BLaER1 treated with 17β-estradiol and CSF1 and Interleukin-3, amounts not matched to agents 10 nM and 100 nM (cell line): ENCODE measurements at regions not wholly inside any gene's neighbourhood (a gene's known extent, or its start where the extent isn't known, plus 50 kb on each side); places are given as distances from the start of the nearest gene placed in this dataset.

Experiments used
- H3K27ac ChIP-seq, 11 experiments: shearing (Covaris generic); formaldehyde crosslinking; 2 replicates each; pipeline ENCODE4 v1.8.1; 2022
- H3K27me3 ChIP-seq, 11 experiments: shearing (Covaris generic); formaldehyde crosslinking; 2 replicates each; pipeline ENCODE4 v1.8.1; 2022
- H3K36me3 ChIP-seq, 11 experiments: shearing (Covaris generic); formaldehyde crosslinking; 2 replicates each; pipeline ENCODE4 v1.8.1; 2022
- H3K4me1 ChIP-seq, 10 experiments: shearing (Covaris generic); formaldehyde crosslinking; 2 replicates each; pipeline ENCODE4 v1.8.1; 2022
- H3K4me2 ChIP-seq, 11 experiments: shearing (Covaris generic); formaldehyde crosslinking; 2 replicates each; pipeline ENCODE4 v1.8.1; 2022
- H3K4me3 ChIP-seq, 10 experiments: shearing (Covaris generic); formaldehyde crosslinking; 2 replicates each; pipeline ENCODE4 v1.8.1; 2022
- H3K9ac ChIP-seq, 11 experiments: shearing (Covaris generic); formaldehyde crosslinking; 2 replicates each; pipeline ENCODE4 v1.8.1; 2022
- H3K9me3 ChIP-seq, 11 experiments: shearing (Covaris generic); formaldehyde crosslinking; replicated peaks in 1 of 11; 2 replicates each; pipeline ENCODE4 v1.8.1; 2022
- H4K20me1 ChIP-seq, 11 experiments: shearing (Covaris generic); formaldehyde crosslinking; 2 replicates each; pipeline ENCODE4 v1.8.1; 2022
- Cebpa-rat ChIP-seq, 11 experiments: shearing (Covaris generic); IDR thresholded peaks; 2 replicates each; pipeline ENCODE4 v1.8.1; 2022

DNA sequence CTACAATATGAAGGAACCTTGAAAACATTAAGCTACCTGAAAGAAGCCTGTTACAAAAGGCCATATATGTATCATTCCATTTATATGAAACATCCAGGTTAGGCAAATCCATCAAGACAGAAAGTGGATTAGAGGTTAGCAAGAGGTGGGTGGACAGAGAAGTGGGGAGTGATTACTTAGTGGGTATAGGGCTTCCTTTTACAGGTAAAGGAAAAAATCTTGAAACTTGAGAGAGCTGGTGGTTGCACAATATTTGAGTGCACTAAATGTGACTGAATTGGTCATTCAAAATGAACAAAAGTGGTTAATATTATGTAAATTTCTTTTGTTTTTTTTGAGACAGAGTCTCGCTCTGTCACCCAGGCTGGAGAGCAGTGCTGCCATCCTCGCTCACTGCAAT lies 119.4 kb upstream of the KIF5B start:
- H3K36me3 ChIP-seq: no peaks in the 10 kb centered on the region
- no peaks in the 10 kb centered on the region for H3K9me3 ChIP-seq
- TF ChIP-seq Cebpa-rat (IDR thresholded peaks at IDR 0.05): 0 out of 22 replicates have a peak, but pooled peaks of 1 of the 11 experiments have one; percentile 13
- H3K4me1 ChIP-seq: 0 out of 20 replicates have a peak, but pooled peaks cover 0 to 3% (median 0%) of the 10 kb centered on the region in 10 experiments
- H3K4me2 ChIP-seq: no peak overlapping the region
- no peak overlapping the region for H3K9ac ChIP-seq
- no peaks in the 10 kb centered on the region for H3K27me3 ChIP-seq
- H4K20me1 ChIP-seq: no peaks in the 10 kb centered on the region
- H3K27ac ChIP-seq: no peak overlapping the region
- H3K4me3 ChIP-seq: no peak overlapping the region

DNA sequence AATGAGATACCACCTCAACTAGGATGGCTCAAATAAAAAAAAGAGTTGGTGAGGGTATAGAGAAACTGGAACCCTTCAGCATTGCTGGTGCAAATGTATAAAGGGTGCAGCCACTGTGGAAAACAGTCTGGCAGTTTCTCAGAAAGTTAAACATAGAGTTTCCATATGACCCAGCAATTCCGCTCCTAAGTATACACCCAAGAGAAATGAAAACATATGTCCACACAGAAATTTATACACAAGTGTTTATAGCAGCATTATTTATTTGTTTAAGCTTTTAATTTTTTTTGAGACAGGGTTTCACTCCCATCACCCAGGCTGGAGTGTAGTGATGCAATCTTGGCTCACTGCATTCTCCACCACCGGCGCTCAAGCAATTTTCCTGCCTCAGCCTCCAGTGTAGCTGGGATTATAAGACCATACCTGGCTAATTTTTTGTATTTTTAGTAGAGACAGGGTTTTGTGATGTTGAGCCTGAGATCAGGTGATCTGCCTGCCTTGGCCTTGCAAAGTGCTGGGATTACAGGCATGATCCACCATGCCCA lies 118.2 kb upstream of the KIF5B start:
- Histone ChIP-seq H4K20me1 (no peaks in the 10 kb centered on the region), H3K4me2 (no peak overlapping the region), H3K4me3 (no peak overlapping the region), H3K9me3 (no peaks in the 10 kb centered on the region), H3K4me1 (peaks cover 0 to 5% (median 4%) of the 10 kb centered on the region in 10 experiments; a peak in 9 of 20 replicates), H3K27me3 (no peaks in the 10 kb centered on the region), H3K27ac (no peak overlapping the region), H3K9ac (no peak overlapping the region), H3K36me3 (no peaks in the 10 kb centered on the region)
- TF ChIP-seq Cebpa-rat (IDR thresholded peaks at IDR 0.05): no peak

- H3K36me3 ChIP-seq: no peaks in the 10 kb centered on the region
- H3K4me1 ChIP-seq: peaks cover 0 to 8% (median 5%) of the 10 kb centered on the region in 10 experiments; a peak in 9 of 20 replicates
- no peak for TF ChIP-seq Cebpa-rat (IDR thresholded peaks at IDR 0.05)
- no peak overlapping the region for H3K4me3 ChIP-seq
- no peak overlapping the region for H3K27ac ChIP-seq
- no peaks in the 10 kb centered on the region for H3K9me3 ChIP-seq
- no peaks in the 10 kb centered on the region for H3K27me3 ChIP-seq
- no peak overlapping the region for H3K4me2 ChIP-seq
- no peak overlapping the region for H3K9ac ChIP-seq
- no peaks in the 10 kb centered on the region for H4K20me1 ChIP-seq
These were observed 115.0 kb upstream of the KIF5B start for GRCh38 chr10:32171204-32171603.

DNA sequence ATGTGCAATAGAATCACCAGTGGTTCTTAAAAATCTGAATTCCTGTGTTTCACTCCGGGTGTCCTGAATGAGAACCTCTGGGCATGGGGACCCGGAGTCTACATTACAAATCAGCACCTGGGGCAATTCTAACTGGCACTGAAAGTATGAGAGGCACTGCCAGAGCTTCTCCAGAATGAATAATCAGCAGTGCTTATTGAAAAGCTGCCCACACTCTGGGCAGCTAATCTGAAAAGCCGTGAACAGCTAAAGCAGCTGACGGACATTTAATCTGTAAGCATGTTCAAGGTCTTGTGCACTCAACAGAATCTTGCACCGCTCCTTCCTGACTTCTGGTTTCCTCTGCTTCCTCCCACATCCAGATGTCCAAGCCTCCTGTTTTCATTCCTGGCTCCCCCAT lies 113.3 kb upstream of the KIF5B start:
- no peaks in the 10 kb centered on the region for H4K20me1 ChIP-seq
- H3K4me3 ChIP-seq: no peak overlapping the region
- H3K36me3 ChIP-seq: no peaks in the 10 kb centered on the region
- no peak for TF ChIP-seq Cebpa-rat (IDR thresholded peaks at IDR 0.05)
- no peaks in the 10 kb centered on the region for H3K9me3 ChIP-seq
- H3K27ac ChIP-seq: no peak overlapping the region
- no peaks in the 10 kb centered on the region for H3K27me3 ChIP-seq
- H3K4me2 ChIP-seq: peak overlapping the region in 6 of 11 experiments; percentile 3 to 40 (median 14); a peak in 6 of 22 replicates
- no peak overlapping the region for H3K9ac ChIP-seq
- H3K4me1 ChIP-seq: peaks cover 0 to 8% (median 5%) of the 10 kb centered on the region in 10 experiments; a peak in 9 of 20 replicates

GRCh38 chr10:32167450-32167849 lies 111.2 kb upstream of the KIF5B start:
- Histone ChIP-seq H3K27me3 (no peaks in the 10 kb centered on the region), H3K4me2 (no peak overlapping the region), H3K4me1 (peaks cover 0 to 8% (median 5%) of the 10 kb centered on the region in 10 experiments; a peak in 9 of 20 replicates), H3K4me3 (no peak overlapping the region), H4K20me1 (no peaks in the 10 kb centered on the region), H3K27ac (no peak overlapping the region), H3K36me3 (no peaks in the 10 kb centered on the region), H3K9ac (no peak overlapping the region), H3K9me3 (no peaks in the 10 kb centered on the region)
- no peak for TF ChIP-seq Cebpa-rat (IDR thresholded peaks at IDR 0.05)

GRCh38 chr10:32166365-32166764 lies 110.1 kb upstream of the KIF5B start:
- H3K27ac ChIP-seq: no peak overlapping the region

DNA sequence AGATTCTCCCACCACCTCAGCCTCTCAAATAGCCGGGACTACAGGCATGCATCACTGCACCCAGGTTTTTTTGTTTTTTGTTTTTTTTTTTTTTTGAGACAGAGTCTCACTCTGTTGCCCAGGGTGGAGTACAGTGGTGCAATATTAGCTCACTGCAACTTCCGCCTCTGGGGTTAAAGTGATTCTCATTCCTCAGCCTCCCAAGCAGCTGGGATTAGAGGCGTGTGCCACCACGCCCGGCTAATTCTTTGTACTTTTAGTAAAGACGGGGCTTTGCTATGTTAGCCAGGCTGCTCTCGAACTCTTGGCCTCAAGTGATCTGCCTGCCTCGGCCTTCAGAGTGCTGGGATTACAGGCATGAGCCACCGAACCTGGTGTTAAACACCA lies 107.5 kb upstream of the KIF5B start:
- H3K9me3 ChIP-seq: no peaks in the 10 kb centered on the region
- no peaks in the 10 kb centered on the region for H4K20me1 ChIP-seq
- H3K27me3 ChIP-seq: no peaks in the 10 kb centered on the region
- no peaks in the 10 kb centered on the region for H3K4me1 ChIP-seq
- no peak overlapping the region for H3K4me3 ChIP-seq
- no peak overlapping the region for H3K9ac ChIP-seq
- no peak overlapping the region for H3K27ac ChIP-seq
- H3K36me3 ChIP-seq: no peaks in the 10 kb centered on the region
- H3K4me2 ChIP-seq: no peak overlapping the region
- no peak for TF ChIP-seq Cebpa-rat (IDR thresholded peaks at IDR 0.05)

More at GRCh38 chr10:32166365-32166764, 110.1 kb upstream of the KIF5B start:
- Histone ChIP-seq H3K9ac (no peak overlapping the region), H4K20me1 (no peaks in the 10 kb centered on the region), H3K9me3 (no peaks in the 10 kb centered on the region), H3K27me3 (no peaks in the 10 kb centered on the region), H3K4me1 (peaks cover 0 to 8% (median 5%) of the 10 kb centered on the region in 10 experiments; a peak in 9 of 20 replicates), H3K36me3 (no peaks in the 10 kb centered on the region), H3K4me3 (no peak overlapping the region), H3K4me2 (no peak overlapping the region)
- TF ChIP-seq Cebpa-rat (IDR thresholded peaks at IDR 0.05): no peak

DNA sequence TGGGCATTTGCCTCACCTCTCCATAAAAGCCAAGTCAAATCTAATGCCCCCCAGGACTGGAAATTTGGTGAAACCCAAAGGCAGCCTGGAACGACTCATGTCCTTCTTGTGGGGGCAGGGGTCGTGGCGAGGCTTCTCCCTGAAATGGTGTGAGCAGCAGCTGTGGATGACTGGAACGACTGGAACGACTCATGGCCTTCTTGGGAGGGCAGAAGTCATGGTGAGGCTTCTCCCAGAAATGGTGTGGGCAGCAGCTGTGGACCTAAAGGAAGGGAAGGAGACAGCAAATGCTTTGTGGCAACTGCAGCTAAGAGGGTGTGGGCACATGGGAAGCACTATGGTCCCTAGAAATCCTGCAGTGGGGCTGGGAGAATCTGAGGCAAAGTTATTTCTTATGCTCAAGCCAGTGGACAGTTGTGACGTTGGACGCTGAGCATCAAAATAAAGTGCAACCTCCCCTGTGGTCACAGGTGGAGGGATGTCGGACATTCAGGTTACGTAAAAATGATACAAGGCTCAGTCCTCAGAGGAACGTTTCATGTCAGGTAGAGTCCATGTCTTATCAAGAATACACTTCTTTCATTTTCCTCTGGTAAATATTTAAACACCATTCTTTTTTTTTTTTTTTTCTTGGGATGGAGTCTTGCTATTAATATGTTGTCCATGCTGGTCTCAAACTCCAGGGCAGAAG lies 107.0 kb upstream of the KIF5B start:
- H3K9me3 ChIP-seq: no peaks in the 10 kb centered on the region
- H3K27me3 ChIP-seq: no peaks in the 10 kb centered on the region
- no peaks in the 10 kb centered on the region for H4K20me1 ChIP-seq
- H3K36me3 ChIP-seq: no peaks in the 10 kb centered on the region
- TF ChIP-seq Cebpa-rat (IDR thresholded peaks at IDR 0.05): no peak
- no peak overlapping the region for H3K27ac ChIP-seq
- H3K4me1 ChIP-seq: no peaks in the 10 kb centered on the region
- no peak overlapping the region for H3K4me3 ChIP-seq
- H3K4me2 ChIP-seq: no peak overlapping the region
- no peak overlapping the region for H3K9ac ChIP-seq

GRCh38 chr10:32161586-32161985 lies 105.4 kb upstream of the KIF5B start:
- no peak overlapping the region for H3K4me3 ChIP-seq
- no peaks in the 10 kb centered on the region for H3K4me1 ChIP-seq
- no peak overlapping the region for H3K9ac ChIP-seq
- H3K27me3 ChIP-seq: no peaks in the 10 kb centered on the region
- H3K4me2 ChIP-seq: no peak overlapping the region
- H3K36me3 ChIP-seq: no peaks in the 10 kb centered on the region
- no peak for TF ChIP-seq Cebpa-rat (IDR thresholded peaks at IDR 0.05)
- no peak overlapping the region for H3K27ac ChIP-seq
- no peaks in the 10 kb centered on the region for H4K20me1 ChIP-seq
- no peaks in the 10 kb centered on the region for H3K9me3 ChIP-seq

DNA sequence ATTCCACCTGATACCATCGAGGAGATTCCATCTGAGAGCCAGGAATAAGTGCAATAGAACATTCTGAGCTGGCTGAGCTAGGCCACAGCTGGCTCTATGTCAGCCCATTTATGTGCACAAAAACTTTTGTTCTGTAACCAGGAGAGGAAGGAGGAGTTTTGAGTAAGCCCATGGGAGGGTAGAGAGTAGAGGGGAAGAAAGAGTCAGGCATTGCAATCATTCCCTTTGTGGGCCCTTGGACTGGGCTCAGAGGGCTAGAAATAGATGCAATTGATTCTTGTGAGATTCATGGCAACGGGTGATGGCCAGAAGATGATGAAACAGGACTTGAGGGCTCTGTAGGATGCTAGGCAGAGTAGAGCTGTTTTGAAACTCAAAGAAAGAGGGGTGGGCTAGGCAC lies 104.6 kb upstream of the KIF5B start:
- Histone ChIP-seq H4K20me1 (no peaks in the 10 kb centered on the region), H3K27me3 (no peaks in the 10 kb centered on the region), H3K9ac (no peak overlapping the region), H3K27ac (no peak overlapping the region), H3K36me3 (no peaks in the 10 kb centered on the region), H3K4me1 (no peaks in the 10 kb centered on the region), H3K4me2 (no peak overlapping the region), H3K9me3 (no peaks in the 10 kb centered on the region), H3K4me3 (no peak overlapping the region)
- no peak for TF ChIP-seq Cebpa-rat (IDR thresholded peaks at IDR 0.05)
